BJ (cell line): ENCODE measurements at regions not wholly inside any gene's neighbourhood (a gene's known extent, or its start where the extent isn't known, plus 50 kb on each side); places are given as distances from the start of the nearest gene placed in this dataset.

ENCODE experiments used
- CTCF ChIA-PET: fragments of 350-600 bp; formaldehyde crosslinking; extraction: SDS; loops from one replicate; lab custom pipeline; 2021; ENCODE audit warnings: antibody characterized with exemption, inconsistent platforms; lab: Yijun Ruan, JAX
- POLR2A ChIA-PET: fragments of 300-600 bp; sonication (Branson Sonifier 250); formaldehyde crosslinking; extraction: SDS; loops from one replicate; lab custom pipeline; 2021; ENCODE audit warnings: antibody characterized with exemption; lab: Charles Lee
- DNase-seq: peaks from one replicate; pipeline ENCODE4 v3.0.0-alpha.2; 2011; ENCODE audit warnings: low read depth
- H3K27me3 ChIP-seq: 2 replicates; pipeline ENCODE4 v1.6.0; 2011; ENCODE audit warnings: low read length; ENCODE audit not compliant: control insufficient read depth, insufficient read depth
- H3K36me3 ChIP-seq: 2 replicates; pipeline ENCODE4 v1.5.1; 2011; ENCODE audit warnings: low read length; ENCODE audit not compliant: control insufficient read depth, insufficient read depth
- H3K4me3 ChIP-seq: 2 replicates; pipeline ENCODE4 v1.5.1; 2011; ENCODE audit warnings: low read depth, mild to moderate bottlenecking, control low read depth, low read length
- CTCF ChIP-seq: IDR thresholded peaks from 2 replicates; pipeline ENCODE4 v1.5.1; 2011; ENCODE audit warnings: low read depth, mild to moderate bottlenecking, control low read depth, inconsistent platforms, low read length, moderate library complexity; ENCODE audit not compliant: insufficient read depth

- CTCF ChIA-PET: interaction anchor here (1.0 kb wide), 1 partner anchor 199 kb away, joined by 3 read pairs; no protein-coding TSS in a partner anchor
Observed at GRCh38 chr2:180905461-180905860, 74.9 kb upstream of the UBE2E3 start.

GRCh38 chr2:180905002-180905401 is 75.4 kb upstream of the UBE2E3 start:
- POLR2A ChIA-PET: no interaction called here
- Histone ChIP-seq H3K27me3 (no peaks in the 10 kb centered on the region), H3K4me3 (no peak overlapping the region), H3K36me3 (no peaks in the 10 kb centered on the region)
- DNase-seq: no peak
- CTCF ChIA-PET: interaction anchor here (1.0 kb wide), 1 partner anchor 199 kb away, joined by 3 read pairs; no protein-coding TSS in a partner anchor
- no peak for TF ChIP-seq CTCF

More at GRCh38 chr2:180905461-180905860, 74.9 kb upstream of the UBE2E3 start:
- no peak for TF ChIP-seq CTCF
- no peak for DNase-seq
- POLR2A ChIA-PET: no interaction called here
- Histone ChIP-seq H3K4me3 (no peak overlapping the region), H3K36me3 (no peaks in the 10 kb centered on the region), H3K27me3 (no peaks in the 10 kb centered on the region)

- Histone ChIP-seq H3K27me3 (no peaks in the 10 kb centered on the region), H3K36me3 (no peaks in the 10 kb centered on the region), H3K4me3 (no peak overlapping the region)
- DNase-seq: no peak
- POLR2A ChIA-PET: no interaction called here
- TF ChIP-seq CTCF: no peak
- CTCF ChIA-PET: no interaction called here
Observed at GRCh38 chr2:180901331-180901730, 79.1 kb upstream of the UBE2E3 start.

- ChIA-PET POLR2A (no interaction called here), CTCF (interaction anchor here (0.7 to 0.9 kb wide), 2 partner anchors 22 to 23 kb away, joined by 3 read pairs; no protein-coding TSS in a partner anchor)
- TF ChIP-seq CTCF: no peak
- Histone ChIP-seq H3K4me3 (no peak overlapping the region), H3K36me3 (no peaks in the 10 kb centered on the region), H3K27me3 (no peaks in the 10 kb centered on the region)
- no peak for DNase-seq
Observed at GRCh38 chr2:180893752-180894151, 86.7 kb upstream of the UBE2E3 start.

GRCh38 chr2:180892091-180892490 is 88.3 kb upstream of the UBE2E3 start:
- Histone ChIP-seq H3K36me3 (no peaks in the 10 kb centered on the region), H3K4me3 (no peak overlapping the region), H3K27me3 (no peaks in the 10 kb centered on the region)
- no peak for DNase-seq
- CTCF ChIA-PET: no interaction called here
- TF ChIP-seq CTCF: no peak
- POLR2A ChIA-PET: no interaction called here
